Aorta (tissue), 5 donors: ENCODE measurements at regions not wholly inside any gene's neighbourhood (a gene's known extent, or its start where the extent isn't known, plus 50 kb on each side); places are given as distances from the start of the nearest gene placed in this dataset.

ENCODE experiments used
- ATAC-seq: fragments of 200-7000 bp; cut with Tn5 transposase; one replicate; pipeline ENCODE4 v1.9.1; 2022; ENCODE audit warnings: moderate library complexity; ENCODE audit not compliant: low FRiP score
- DNase-seq, 2 donors: peaks; one replicate each; pipeline ENCODE4 v3.0.0-alpha.2; 2020
- H3K27ac ChIP-seq, 2 donors: one replicate each; pipeline ENCODE4 v1.5.1; 2013; ENCODE audit warnings: low read length in 2 of 2, mild to moderate bottlenecking in 2 of 2, moderate library complexity in 2 of 2, control low read depth in 1 of 2, inconsistent platforms in 1 of 2, low read depth in 1 of 2
- H3K27me3 ChIP-seq, 2 donors: one replicate each; pipeline ENCODE4 v1.6.1; 2013; ENCODE audit warnings: control low read depth in 1 of 2, low read length in 1 of 2, mild to moderate bottlenecking in 1 of 2, moderate library complexity in 1 of 2; ENCODE audit not compliant: insufficient read depth in 2 of 2, control insufficient read depth in 1 of 2
- H3K36me3 ChIP-seq, 2 donors: one replicate each; pipeline ENCODE4 v1.6.1; 2013; ENCODE audit warnings: control low read depth in 1 of 2, low read length in 1 of 2, mild to moderate bottlenecking in 1 of 2; ENCODE audit not compliant: insufficient read depth in 2 of 2, control insufficient read depth in 1 of 2
- H3K4me1 ChIP-seq, 2 donors: one replicate each; pipeline ENCODE4 v1.6.1; 2013; ENCODE audit warnings: low read length in 2 of 2, control low read depth in 1 of 2, mild to moderate bottlenecking in 1 of 2, moderate library complexity in 1 of 2; ENCODE audit not compliant: insufficient read depth in 2 of 2, control insufficient read depth in 1 of 2
- H3K4me3 ChIP-seq, 2 donors: one replicate each; pipeline ENCODE4 v1.5.1; 2013; ENCODE audit warnings: low read length in 2 of 2, control low read depth in 1 of 2, mild to moderate bottlenecking in 1 of 2
- H3K9me3 ChIP-seq: one replicate; pipeline ENCODE4 v1.6.1; 2013; ENCODE audit warnings: mild to moderate bottlenecking, low read length; ENCODE audit not compliant: control insufficient read depth
- WGBS, 2 donors: extraction: QIAGEN DNeasy Blood & Tissue Kit; methylation state at CpG; one replicate each; pipeline ENCODE4 v1.1.7; 2013; 5-methylcytosine and 5-hydroxymethylcytosine counted together
- intact Hi-C, 2 donors: fragments of 100-400 bp; cut with DNase I; formaldehyde crosslinking; loops; one replicate each; pipeline versions ENCODE4 v1.14.2 to v1.15.0; 2022
- donor health status: healthy with polysubstance abuse.
- donor health status: Bipolar disorder and iron deficiency.
- donor health status: DM: no; HTN: no; CAD: no.
- donor health status: DM: no; HTN: no; CAD: no.
- donor health status: DM: yes; HTN: yes; CAD: no.

DNA sequence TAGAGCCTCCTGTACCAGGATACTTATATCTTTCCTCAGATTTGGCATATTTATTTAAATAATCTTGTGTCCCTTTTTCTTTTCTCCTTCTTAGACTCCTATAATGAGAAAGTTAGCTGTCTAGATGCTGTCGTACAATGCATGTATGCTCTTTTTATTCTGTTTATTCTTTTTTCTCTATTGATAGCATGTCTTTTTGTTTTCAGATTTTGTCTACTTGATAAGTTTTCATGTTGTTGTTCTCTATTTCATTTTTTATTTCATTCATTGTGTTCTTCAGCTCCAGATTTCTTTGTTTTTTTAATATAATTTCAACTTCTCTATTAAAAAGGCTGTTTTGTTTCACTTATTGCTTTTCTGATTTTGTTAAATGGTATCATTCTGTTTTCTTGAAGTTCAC, 674.3 kb upstream of the POU3F3 start:
- Histone ChIP-seq H3K27ac (no peak overlapping the region), H3K27me3 (no peaks in the 10 kb centered on the region), H3K4me1 (no peaks in the 10 kb centered on the region), H3K9me3 (peaks cover 3% of the 10 kb centered on the region), H3K4me3 (no peak overlapping the region), H3K36me3 (no peaks in the 10 kb centered on the region)
- WGBS, 2 donors: 89 to 92% methylated on average over 1 of the region's 1 CpG
- no peak for DNase-seq
- intact Hi-C loops: no loop called here
- ATAC-seq: no peak

DNA sequence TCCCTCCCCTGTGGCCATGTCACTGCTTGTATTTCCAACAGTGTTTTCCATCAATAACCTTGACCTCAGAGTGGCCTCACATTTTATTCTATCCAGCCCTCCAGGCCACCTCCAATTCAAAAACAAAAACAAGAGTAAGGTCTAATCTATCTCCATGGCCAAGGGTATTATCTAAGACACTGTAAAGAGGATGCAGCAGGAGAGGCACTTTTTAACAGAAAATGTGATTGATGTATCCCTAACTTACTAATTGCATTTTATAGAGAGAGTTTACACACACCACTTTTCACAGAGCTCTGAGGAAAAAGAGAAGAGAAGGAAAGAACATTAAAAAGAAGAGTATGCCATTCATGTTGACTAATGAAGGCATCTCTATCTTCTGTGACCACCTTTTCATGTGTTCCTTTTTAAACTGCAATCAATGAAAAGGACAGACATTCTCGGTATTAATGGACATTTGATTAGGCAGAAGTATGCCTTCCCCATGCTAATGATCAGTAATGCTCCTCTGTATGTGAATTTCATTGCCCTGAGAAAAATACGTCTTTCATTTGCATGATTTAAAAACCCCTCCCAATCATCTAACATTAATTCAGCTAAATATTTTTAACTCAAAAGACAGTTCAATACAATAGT, 653.3 kb upstream of the POU3F3 start:
- no peak for ATAC-seq
- Histone ChIP-seq H3K4me3 (no peak overlapping the region), H3K27me3 (no peaks in the 10 kb centered on the region), H3K4me1 (no peaks in the 10 kb centered on the region), H3K36me3 (no peaks in the 10 kb centered on the region), H3K27ac (no peak overlapping the region), H3K9me3 (no peaks in the 10 kb centered on the region)
- intact Hi-C loops: no loop called here
- 85 to 88% methylated on average over 2 of the region's 2 CpGs for WGBS, 2 donors
- DNase-seq: no peak

DNA sequence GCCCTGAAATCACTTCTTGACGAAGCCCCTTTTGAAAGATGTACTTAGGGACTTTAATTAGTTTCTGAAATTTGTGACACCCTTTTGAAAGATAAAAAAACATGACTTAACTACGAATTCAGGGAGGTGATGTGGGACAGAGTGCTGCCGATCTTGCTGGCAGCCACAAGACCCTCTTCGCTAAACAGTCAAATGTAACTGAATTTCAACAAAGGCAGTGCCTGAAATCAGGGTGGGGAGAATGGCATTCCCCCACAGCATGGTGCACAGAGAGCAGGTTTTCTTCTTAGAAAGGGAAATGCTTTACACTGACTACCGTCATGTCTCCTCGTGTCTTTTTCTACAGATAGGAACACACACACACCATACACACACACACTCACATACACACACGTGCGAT, 640.2 kb upstream of the POU3F3 start:
- H3K9me3 ChIP-seq: no peaks in the 10 kb centered on the region

DNA sequence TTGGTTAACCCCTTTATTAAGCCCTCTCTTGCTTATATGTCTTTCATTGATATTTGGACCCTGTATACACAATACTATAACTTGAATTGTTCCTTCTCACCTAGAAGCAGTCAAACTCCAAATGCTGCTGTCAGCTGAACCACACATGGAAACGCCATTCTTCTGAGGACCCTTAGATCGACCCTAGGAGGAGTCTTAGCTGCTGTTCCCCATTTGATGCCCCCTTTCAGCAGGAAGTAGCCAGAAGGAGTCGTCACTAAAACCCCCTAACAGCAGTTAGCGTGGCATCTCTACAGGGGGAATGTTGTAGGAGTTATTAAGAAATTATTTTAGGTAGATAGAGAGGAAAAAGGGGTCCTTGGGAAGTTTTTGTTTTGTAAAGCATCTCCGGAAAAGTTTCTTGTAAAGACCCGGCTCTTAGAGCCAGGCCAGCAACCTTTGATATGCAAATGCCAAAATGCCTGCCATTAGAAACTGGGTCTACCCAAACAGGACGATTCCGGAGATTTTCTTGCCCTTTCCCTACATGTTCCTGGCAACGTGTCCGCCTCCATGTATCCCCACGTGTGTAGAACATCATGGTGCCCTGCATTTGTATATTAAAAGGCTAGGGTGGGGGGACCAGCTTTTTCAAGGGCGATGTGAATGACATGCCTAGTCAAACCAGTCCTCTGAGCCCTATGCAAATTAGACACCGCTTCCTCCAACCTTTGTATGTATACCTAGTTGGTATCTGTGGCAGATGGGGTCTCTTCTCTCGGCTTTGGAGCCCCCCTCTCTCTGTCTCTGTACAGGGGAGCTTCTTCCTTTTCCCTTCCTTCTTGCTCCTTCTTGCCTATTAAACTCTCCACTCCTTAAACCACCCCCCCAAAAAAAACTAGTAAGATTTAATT, 638.4 kb upstream of the POU3F3 start:
- Histone ChIP-seq H3K4me1 (no peaks in the 10 kb centered on the region), H3K9me3 (no peaks in the 10 kb centered on the region), H3K27me3 (no peaks in the 10 kb centered on the region), H3K36me3 (no peaks in the 10 kb centered on the region), H3K4me3 (no peak overlapping the region), H3K27ac (no peak overlapping the region)
- WGBS, 2 donors: 29 to 40% methylated on average over 14 of the region's 14 CpGs
- ATAC-seq (no peak), DNase-seq (no peak)
- intact Hi-C loops: no loop called here

More for the DNA sequence above, 640.2 kb upstream of the POU3F3 start:
- Histone ChIP-seq H3K27ac (no peak overlapping the region), H3K4me3 (no peak overlapping the region), H3K27me3 (no peaks in the 10 kb centered on the region), H3K36me3 (no peaks in the 10 kb centered on the region), H3K4me1 (no peaks in the 10 kb centered on the region)
- ATAC-seq (no peak), DNase-seq (no peak)
- intact Hi-C loops: no loop called here
- 69 to 72% methylated on average over 8 of the region's 8 CpGs for WGBS, 2 donors

DNA sequence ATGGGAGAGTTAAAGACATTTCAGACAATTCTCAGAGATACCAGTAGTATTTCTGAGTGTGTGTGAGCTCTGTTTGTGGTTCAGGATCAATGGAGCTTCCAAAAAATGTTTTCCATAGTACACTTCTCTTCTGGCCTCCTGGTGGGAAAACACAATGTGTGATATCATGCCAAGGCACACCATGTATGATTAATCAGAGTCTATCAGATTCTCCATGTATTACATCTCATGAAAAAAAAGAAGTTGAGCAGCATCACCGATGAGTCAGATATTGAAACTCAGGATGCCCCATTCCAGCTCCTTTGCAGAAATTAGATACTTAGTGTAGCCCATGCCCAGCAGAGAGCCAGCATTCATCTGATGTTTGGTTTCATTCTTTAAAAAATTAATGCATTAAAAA, 620.3 kb upstream of the POU3F3 start:
- no peak for DNase-seq
- intact Hi-C loops: no loop called here
- WGBS, 2 donors: 93 to 94% methylated on average over 1 of the region's 1 CpG
- H3K4me3 ChIP-seq: no peak overlapping the region
- H3K9me3 ChIP-seq: no peaks in the 10 kb centered on the region
- no peaks in the 10 kb centered on the region for H3K4me1 ChIP-seq
- no peak overlapping the region for H3K27ac ChIP-seq
- no peaks in the 10 kb centered on the region for H3K36me3 ChIP-seq
- ATAC-seq: no peak
- no peaks in the 10 kb centered on the region for H3K27me3 ChIP-seq

DNA sequence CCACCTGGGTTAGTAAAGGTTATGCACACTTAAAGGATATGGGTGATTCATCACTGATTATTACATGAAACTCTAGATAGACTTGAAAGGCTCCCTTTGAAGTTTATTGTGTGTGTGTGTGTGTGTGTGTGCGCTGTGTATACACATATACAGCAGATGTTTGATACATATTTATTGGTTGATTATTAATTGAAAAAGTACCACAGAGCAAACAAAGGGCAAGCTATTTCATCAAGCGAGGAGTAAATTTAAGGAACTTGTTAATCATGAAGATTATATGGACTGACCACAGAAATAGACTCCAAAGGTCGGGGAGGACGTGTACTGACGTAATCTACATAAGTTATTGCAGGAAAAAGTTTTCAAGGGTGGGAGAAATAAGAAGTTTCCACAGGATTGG, 617.4 kb upstream of the POU3F3 start:
- Histone ChIP-seq H3K36me3 (no peaks in the 10 kb centered on the region), H3K4me3 (no peak overlapping the region), H3K27ac (no peak overlapping the region), H3K4me1 (no peaks in the 10 kb centered on the region), H3K27me3 (no peaks in the 10 kb centered on the region), H3K9me3 (peaks cover 2% of the 10 kb centered on the region)
- WGBS, 2 donors: 77 to 83% methylated on average over 5 of the region's 5 CpGs
- no peak for DNase-seq
- intact Hi-C loops: no loop called here
- no peak for ATAC-seq

DNA sequence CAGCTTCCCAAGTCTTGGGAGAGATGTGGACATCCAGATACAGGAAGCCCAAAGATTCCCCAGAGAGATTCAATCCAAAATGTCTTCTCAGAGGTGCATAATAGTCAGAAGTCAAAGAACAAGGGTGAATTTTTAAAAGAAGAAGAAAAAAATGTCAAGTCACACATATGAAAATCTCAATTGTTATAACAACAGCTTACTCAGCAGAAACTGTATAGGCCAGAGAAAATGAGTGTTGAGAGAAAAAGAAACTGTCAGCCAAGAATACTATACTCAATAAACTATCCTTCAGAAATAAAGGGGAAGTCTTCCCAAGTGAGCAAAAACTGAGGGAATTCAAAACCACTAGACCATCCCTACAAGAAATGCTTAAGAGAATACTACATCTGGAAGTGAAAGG, 612.9 kb upstream of the POU3F3 start:
- no peak for ATAC-seq
- Histone ChIP-seq H3K4me3 (no peak overlapping the region), H3K27me3 (no peaks in the 10 kb centered on the region), H3K27ac (no peak overlapping the region), H3K9me3 (peaks cover 2% of the 10 kb centered on the region), H3K36me3 (no peaks in the 10 kb centered on the region), H3K4me1 (no peaks in the 10 kb centered on the region)
- DNase-seq: no peak
- intact Hi-C loops: no loop called here

DNA sequence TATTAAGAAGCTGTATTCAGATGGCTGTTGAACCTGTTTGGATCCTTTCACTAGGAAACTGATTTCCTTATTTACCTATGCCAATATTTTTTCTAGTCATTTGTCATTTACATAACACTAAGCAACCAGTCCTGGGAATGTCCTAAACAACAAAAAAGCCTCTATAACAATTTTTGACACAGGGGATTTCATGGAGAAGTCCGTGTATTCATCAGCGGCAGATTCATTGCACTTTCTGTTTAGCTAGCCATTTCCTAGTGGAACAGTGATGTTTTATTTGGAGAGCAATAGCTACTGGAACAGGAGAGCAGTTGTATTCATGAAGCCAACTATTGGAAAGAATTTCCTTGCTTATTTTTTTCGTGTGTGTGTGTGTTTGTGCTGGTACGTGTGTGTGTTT, 604.3 kb upstream of the POU3F3 start:
- DNase-seq (no peak), ATAC-seq (no peak)
- Histone ChIP-seq H3K27me3 (no peaks in the 10 kb centered on the region), H3K4me3 (no peak overlapping the region), H3K27ac (no peak overlapping the region), H3K36me3 (no peaks in the 10 kb centered on the region), H3K4me1 (no peaks in the 10 kb centered on the region), H3K9me3 (no peaks in the 10 kb centered on the region)
- WGBS, 2 donors: 9 to 15% methylated on average over 4 of the region's 4 CpGs
- intact Hi-C loops: no loop called here

DNA sequence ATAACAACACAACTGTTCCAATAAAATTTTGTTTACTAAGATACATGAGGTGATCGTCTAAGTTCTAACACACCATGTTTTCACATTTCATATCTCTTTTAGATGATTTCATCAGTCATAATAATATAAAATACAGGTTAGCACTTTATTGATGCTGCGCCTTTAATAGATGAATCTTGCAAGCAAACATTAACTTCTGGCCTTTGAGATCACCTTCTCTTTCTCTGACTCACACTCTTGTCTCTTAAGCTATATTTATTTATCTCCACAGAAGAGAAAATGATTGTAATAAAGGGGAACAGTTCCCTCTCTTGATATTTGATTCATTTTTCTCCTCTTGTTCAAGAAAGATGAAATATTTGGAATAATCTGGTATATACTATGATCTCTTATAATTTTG, 603.3 kb upstream of the POU3F3 start:
- no peaks in the 10 kb centered on the region for H3K4me1 ChIP-seq
- H3K27ac ChIP-seq: no peak overlapping the region
- no peaks in the 10 kb centered on the region for H3K36me3 ChIP-seq
- no peaks in the 10 kb centered on the region for H3K27me3 ChIP-seq
- intact Hi-C loops: no loop called here
- H3K9me3 ChIP-seq: no peaks in the 10 kb centered on the region
- H3K4me3 ChIP-seq: no peak overlapping the region
- WGBS, 2 donors: 86 to 91% methylated on average over 2 of the region's 2 CpGs
- no peak for DNase-seq
- no peak for ATAC-seq
